GM12878 (cell line): ENCODE measurements at regions not wholly inside any gene's neighbourhood (a gene's known extent, or its start where the extent isn't known, plus 50 kb on each side); places are given as distances from the start of the nearest gene placed in this dataset.

Experiments used
- ATAC-seq: fragments of 200-7000 bp; cut with Tn5 transposase; 3 replicates; pipeline ENCODE4 v1.9.1; 2020; ENCODE audit warnings: mild to moderate bottlenecking, moderate library complexity
- BruUV-seq: library from RNA; stranded (reverse); fragments of 400-500 nt; replicated peaks from 2 replicates; lab custom pipeline; 2021; lab: Mats Ljungman, UMichigan
- CTCF ChIA-PET: fragments of 300-600 bp; sonication (Branson Sonifier 250); formaldehyde crosslinking; extraction: SDS; loops from one replicate; lab custom pipeline; 2021; ENCODE audit warnings: inconsistent platforms; lab: Yijun Ruan, JAX
- POLR2A ChIA-PET: fragments of 350-600 bp; formaldehyde crosslinking; extraction: SDS; loops from one replicate; lab custom pipeline; 2021; ENCODE audit warnings: inconsistent platforms; lab: Charles Lee
- RAD21 ChIA-PET: fragments of 300-600 bp; sonication (Branson Sonifier 250); formaldehyde crosslinking; loops from one replicate; lab custom pipeline; 2023; ENCODE audit warnings: antibody characterized with exemption; ENCODE audit not compliant: unreplicated experiment; lab: Charles Lee
- SMC1A ChIA-PET: fragments of 300-600 bp; sonication (Branson Sonifier 250); formaldehyde crosslinking; loops from one replicate; lab custom pipeline; 2023; ENCODE audit not compliant: unreplicated experiment, uncharacterized antibody; lab: Charles Lee
- DNase-seq: peaks from one replicate; pipeline ENCODE4 v3.0.0-alpha.2; 2011; ENCODE audit warnings: low read depth, low spot score
- FAIRE-seq: peaks from 3 replicates; lab custom pipeline; 2011; peaks lifted over from hg19 to GRCh38; lab: Jason Lieb, UNC
- H2AFZ ChIP-seq: 2 replicates; pipeline ENCODE4 v1.6.0; 2011; ENCODE audit warnings: low read depth, low read length, control low read depth; ENCODE audit not compliant: control insufficient read depth
- H3K27ac ChIP-seq: 2 replicates; pipeline ENCODE4 v1.5.1; 2011; ENCODE audit warnings: control low read depth; ENCODE audit not compliant: control insufficient read depth, insufficient read depth
- H3K27me3 ChIP-seq, 2 experiments: replicated peaks in 1 of 2; 2 replicates each; pipeline versions ENCODE4 v1.6.0 to v1.6.1; 2011; ENCODE audit warnings: low read length in 1 of 2; ENCODE audit not compliant: control insufficient read depth in 2 of 2, insufficient read depth in 2 of 2
- H3K36me3 ChIP-seq, 2 experiments: 2 replicates each; pipeline ENCODE4 v1.5.1; 2011; ENCODE audit warnings: low read length in 1 of 2; ENCODE audit not compliant: control insufficient read depth in 2 of 2, insufficient read depth in 2 of 2
- H3K4me1 ChIP-seq: 2 replicates; pipeline ENCODE4 v1.6.1; 2011; ENCODE audit warnings: mild to moderate bottlenecking, low read length, moderate library complexity, mixed read lengths; ENCODE audit not compliant: control insufficient read depth, insufficient read depth
- H3K4me2 ChIP-seq: 2 replicates; pipeline ENCODE4 v1.6.0; 2011; ENCODE audit warnings: control low read depth; ENCODE audit not compliant: control insufficient read depth, insufficient read depth
- H3K4me3 ChIP-seq: fragments of 200-600 bp; sonication (generic); 2 replicates; pipeline ENCODE4 v1.5.1; 2016
- H3K79me2 ChIP-seq: 2 replicates; pipeline ENCODE4 v1.6.0; 2011; ENCODE audit warnings: low read length; ENCODE audit not compliant: control insufficient read depth, insufficient read depth
- H3K9ac ChIP-seq: 2 replicates; pipeline ENCODE4 v1.8.0; 2011; ENCODE audit warnings: low read length, control low read depth, mixed read lengths; ENCODE audit not compliant: control insufficient read depth, insufficient read depth
- H3K9me3 ChIP-seq: replicated peaks from 3 replicates; pipeline ENCODE4 v1.5.1; 2011; ENCODE audit warnings: mild to moderate bottlenecking, low read length; ENCODE audit not compliant: control insufficient read depth, insufficient read depth
- H4K20me1 ChIP-seq: 2 replicates; pipeline ENCODE4 v1.6.0; 2011; ENCODE audit not compliant: control insufficient read depth, insufficient read depth
- BACH1 ChIP-seq: fragments of 450-650 bp; IDR thresholded peaks from 2 replicates; pipeline ENCODE4 v1.6.1; 2017; ENCODE audit warnings: mild to moderate bottlenecking, borderline replicate concordance
- BMI1 ChIP-seq: fragments of 450-650 bp; IDR thresholded peaks from 2 replicates; pipeline ENCODE4 v1.6.1; 2016; ENCODE audit warnings: mild to moderate bottlenecking, moderate library complexity, borderline replicate concordance
- EGR1 ChIP-seq, 2 experiments: IDR thresholded peaks; 1 replicate in 1 of 2; 2 replicates in 1 of 2; pipeline ENCODE4 v1.6.1; 2011 to 2012; ENCODE audit warnings: low read depth in 2 of 2, low read length in 2 of 2, borderline replicate concordance in 1 of 2, mild to moderate bottlenecking in 1 of 2, moderate library complexity in 1 of 2
- GABPA ChIP-seq: IDR thresholded peaks from 2 replicates; pipeline ENCODE4 v1.6.1; 2014; ENCODE audit warnings: antibody characterized with exemption, low read depth, mild to moderate bottlenecking, inconsistent platforms
- MTA3 ChIP-seq: IDR thresholded peaks from 2 replicates; pipeline ENCODE4 v1.6.1; 2012; ENCODE audit warnings: low read length, inconsistent platforms, borderline replicate concordance
- PAX8 ChIP-seq: fragments of 450-650 bp; IDR thresholded peaks from 2 replicates; pipeline ENCODE4 v1.6.1; 2017; ENCODE audit warnings: mild to moderate bottlenecking, moderate library complexity
- SMARCA5 ChIP-seq: fragments of 450-650 bp; IDR thresholded peaks from 2 replicates; pipeline ENCODE4 v1.6.1; 2017; ENCODE audit warnings: mild to moderate bottlenecking
- STAT1 ChIP-seq: fragments of 450-650 bp; conservative IDR thresholded peaks from 2 replicates; pipeline ENCODE4 v1.6.1; 2014; ENCODE audit warnings: antibody characterized with exemption, mild to moderate bottlenecking
- SUZ12 ChIP-seq: fragments of 200-600 bp; sonication (generic); IDR thresholded peaks from one replicate; pipeline ENCODE4 v1.6.1; 2018; ENCODE audit warnings: antibody characterized with exemption, mild to moderate bottlenecking; ENCODE audit not compliant: unreplicated experiment
- ZNF24 ChIP-seq: fragments of 450-650 bp; IDR thresholded peaks from 2 replicates; pipeline ENCODE4 v1.6.1; 2017; ENCODE audit warnings: antibody characterized with exemption, mild to moderate bottlenecking
- ZNF274 ChIP-seq: IDR thresholded peaks from one replicate; pipeline ENCODE4 v1.8.0; 2011; ENCODE audit not compliant: insufficient read length, insufficient read depth
- WGBS: methylation state at CpG from one replicate; pipeline ENCODE4 v1.1.6; 2016; ENCODE audit warnings: low lambda C conversion rate; ENCODE audit not compliant: insufficient replicate concordance, insufficient coverage; ENCODE audit errors: missing lambda C conversion rate; 5-methylcytosine and 5-hydroxymethylcytosine counted together
- in situ Hi-C: fragments of 300-500 bp; cut with MboI; formaldehyde crosslinking; loops from 9 replicates; pipeline ENCODE4 v1.14.3; 2018; ENCODE audit warnings: mixed read lengths
- intact Hi-C: fragments of 100-400 bp; cut with micrococcal nuclease; formaldehyde crosslinking; loops from one replicate; pipeline ENCODE4 v1.14.2; 2022; ENCODE audit not compliant: unreplicated experiment
- TF ChIP-seq, protein P1 (sequence below): fragments of 150-350 bp; IDR thresholded peaks from 2 replicates; pipeline ENCODE4 v1.6.1; 2014; ENCODE audit warnings: mild to moderate bottlenecking, low read depth, low read length
- TF ChIP-seq, protein P2 (sequence below): fragments of 450-650 bp; IDR thresholded peaks from 2 replicates; pipeline ENCODE4 v1.6.1; 2018; ENCODE audit warnings: mild to moderate bottlenecking, low read depth, moderate library complexity; ENCODE audit not compliant: partially characterized antibody
- TF ChIP-seq, protein P3 (sequence below): fragments of 450-650 bp; IDR thresholded peaks from 2 replicates; pipeline ENCODE4 v1.6.1; 2017; ENCODE audit warnings: mild to moderate bottlenecking, low read depth, inconsistent platforms; ENCODE audit not compliant: poor library complexity, severe bottlenecking
- TF ChIP-seq, protein P4 (sequence below): fragments of 450-650 bp; IDR thresholded peaks from 2 replicates; pipeline ENCODE4 v1.6.1; 2016; ENCODE audit warnings: mild to moderate bottlenecking

DNA sequence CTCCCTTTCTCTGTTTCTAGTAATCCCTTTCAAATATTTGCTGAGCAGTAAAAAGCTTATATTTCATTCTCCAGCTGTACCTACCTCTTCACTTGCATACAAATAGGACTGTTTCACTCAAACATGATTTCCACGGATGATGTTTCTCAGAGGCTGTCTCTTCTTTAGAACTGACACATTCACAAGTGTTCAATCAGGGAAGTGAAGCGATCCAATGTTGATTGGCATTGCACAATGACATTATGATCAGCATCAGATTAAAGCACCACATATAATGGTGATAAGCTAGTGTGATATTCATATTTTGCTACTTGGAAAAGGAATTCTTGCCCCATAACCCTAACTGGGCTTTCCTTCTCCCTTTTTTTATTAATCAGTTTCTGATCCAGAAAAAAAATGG is 681.8 kb downstream of the TBC1D32 start (continued):
- TF ChIP-seq, protein P1, sequence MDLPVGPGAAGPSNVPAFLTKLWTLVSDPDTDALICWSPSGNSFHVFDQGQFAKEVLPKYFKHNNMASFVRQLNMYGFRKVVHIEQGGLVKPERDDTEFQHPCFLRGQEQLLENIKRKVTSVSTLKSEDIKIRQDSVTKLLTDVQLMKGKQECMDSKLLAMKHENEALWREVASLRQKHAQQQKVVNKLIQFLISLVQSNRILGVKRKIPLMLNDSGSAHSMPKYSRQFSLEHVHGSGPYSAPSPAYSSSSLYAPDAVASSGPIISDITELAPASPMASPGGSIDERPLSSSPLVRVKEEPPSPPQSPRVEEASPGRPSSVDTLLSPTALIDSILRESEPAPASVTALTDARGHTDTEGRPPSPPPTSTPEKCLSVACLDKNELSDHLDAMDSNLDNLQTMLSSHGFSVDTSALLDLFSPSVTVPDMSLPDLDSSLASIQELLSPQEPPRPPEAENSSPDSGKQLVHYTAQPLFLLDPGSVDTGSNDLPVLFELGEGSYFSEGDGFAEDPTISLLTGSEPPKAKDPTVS: no peak

DNA sequence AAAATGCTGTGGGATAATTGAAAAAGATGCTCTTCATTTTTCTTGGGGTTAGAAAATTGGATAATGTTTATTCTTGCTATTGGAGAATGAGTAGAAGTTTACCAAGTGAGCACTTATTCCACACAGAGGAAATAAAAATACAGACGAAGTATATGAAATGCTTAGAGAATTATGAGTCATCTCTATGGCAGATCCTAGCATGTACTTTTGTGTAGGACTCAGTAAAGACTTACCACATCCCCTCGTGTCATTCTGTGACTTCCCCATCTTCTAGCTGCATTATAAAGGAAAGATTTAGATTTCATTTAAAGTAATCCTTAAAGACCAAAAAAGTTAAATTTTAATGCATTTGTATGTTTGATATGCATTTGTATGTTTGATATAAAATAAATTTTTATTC is 685.6 kb downstream of the TBC1D32 start:
- no peak overlapping the region for H3K4me2 ChIP-seq
- H4K20me1 ChIP-seq: no peaks in the 10 kb centered on the region
- in situ Hi-C loops (no loop called here), intact Hi-C loops (no loop called here)
- ChIA-PET POLR2A (no interaction called here), SMC1A (no interaction called here), RAD21 (no interaction called here), CTCF (no interaction called here)
- ATAC-seq (no peak), FAIRE-seq (no peak), DNase-seq (no peak)
- 3% methylated on average over 2 of the region's 2 CpGs for WGBS
- no peak overlapping the region for H2AFZ ChIP-seq
- H3K4me1 ChIP-seq: no peaks in the 10 kb centered on the region
- H3K9me3 ChIP-seq: no peaks in the 10 kb centered on the region
- H3K4me3 ChIP-seq: no peak overlapping the region
- no peak overlapping the region for H3K27ac ChIP-seq
- H3K79me2 ChIP-seq: no peaks in the 10 kb centered on the region
- H3K36me3 ChIP-seq: no peaks in the 10 kb centered on the region
- H3K27me3 ChIP-seq: no peaks in the 10 kb centered on the region
- H3K9ac ChIP-seq: no peak overlapping the region
- no TSS peak for BruUV-seq
- no peak for TF ChIP-seq SMARCA5
- no peak for TF ChIP-seq ZNF24
- no peak for TF ChIP-seq STAT1
- no peak for TF ChIP-seq MTA3
- no peak for TF ChIP-seq GABPA
- no peak for TF ChIP-seq SUZ12
- TF ChIP-seq BACH1: no peak
- TF ChIP-seq, protein P2, sequence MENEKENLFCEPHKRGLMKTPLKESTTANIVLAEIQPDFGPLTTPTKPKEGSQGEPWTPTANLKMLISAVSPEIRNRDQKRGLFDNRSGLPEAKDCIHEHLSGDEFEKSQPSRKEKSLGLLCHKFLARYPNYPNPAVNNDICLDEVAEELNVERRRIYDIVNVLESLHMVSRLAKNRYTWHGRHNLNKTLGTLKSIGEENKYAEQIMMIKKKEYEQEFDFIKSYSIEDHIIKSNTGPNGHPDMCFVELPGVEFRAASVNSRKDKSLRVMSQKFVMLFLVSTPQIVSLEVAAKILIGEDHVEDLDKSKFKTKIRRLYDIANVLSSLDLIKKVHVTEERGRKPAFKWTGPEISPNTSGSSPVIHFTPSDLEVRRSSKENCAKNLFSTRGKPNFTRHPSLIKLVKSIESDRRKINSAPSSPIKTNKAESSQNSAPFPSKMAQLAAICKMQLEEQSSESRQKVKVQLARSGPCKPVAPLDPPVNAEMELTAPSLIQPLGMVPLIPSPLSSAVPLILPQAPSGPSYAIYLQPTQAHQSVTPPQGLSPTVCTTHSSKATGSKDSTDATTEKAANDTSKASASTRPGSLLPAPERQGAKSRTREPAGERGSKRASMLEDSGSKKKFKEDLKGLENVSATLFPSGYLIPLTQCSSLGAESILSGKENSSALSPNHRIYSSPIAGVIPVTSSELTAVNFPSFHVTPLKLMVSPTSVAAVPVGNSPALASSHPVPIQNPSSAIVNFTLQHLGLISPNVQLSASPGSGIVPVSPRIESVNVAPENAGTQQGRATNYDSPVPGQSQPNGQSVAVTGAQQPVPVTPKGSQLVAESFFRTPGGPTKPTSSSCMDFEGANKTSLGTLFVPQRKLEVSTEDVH: no peak
- no peak for TF ChIP-seq EGR1 (IDR thresholded peaks at IDR 0.05; ENCODE audit: borderline replicate concordance in 1 of 2, low read depth in 2 of 2, low read length in 2 of 2)
- no peak for TF ChIP-seq ZNF274
- TF ChIP-seq PAX8: no peak
- TF ChIP-seq, protein P3, sequence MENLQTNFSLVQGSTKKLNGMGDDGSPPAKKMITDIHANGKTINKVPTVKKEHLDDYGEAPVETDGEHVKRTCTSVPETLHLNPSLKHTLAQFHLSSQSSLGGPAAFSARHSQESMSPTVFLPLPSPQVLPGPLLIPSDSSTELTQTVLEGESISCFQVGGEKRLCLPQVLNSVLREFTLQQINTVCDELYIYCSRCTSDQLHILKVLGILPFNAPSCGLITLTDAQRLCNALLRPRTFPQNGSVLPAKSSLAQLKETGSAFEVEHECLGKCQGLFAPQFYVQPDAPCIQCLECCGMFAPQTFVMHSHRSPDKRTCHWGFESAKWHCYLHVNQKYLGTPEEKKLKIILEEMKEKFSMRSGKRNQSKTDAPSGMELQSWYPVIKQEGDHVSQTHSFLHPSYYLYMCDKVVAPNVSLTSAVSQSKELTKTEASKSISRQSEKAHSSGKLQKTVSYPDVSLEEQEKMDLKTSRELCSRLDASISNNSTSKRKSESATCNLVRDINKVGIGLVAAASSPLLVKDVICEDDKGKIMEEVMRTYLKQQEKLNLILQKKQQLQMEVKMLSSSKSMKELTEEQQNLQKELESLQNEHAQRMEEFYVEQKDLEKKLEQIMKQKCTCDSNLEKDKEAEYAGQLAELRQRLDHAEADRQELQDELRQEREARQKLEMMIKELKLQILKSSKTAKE: no peak
- TF ChIP-seq, protein P4, sequence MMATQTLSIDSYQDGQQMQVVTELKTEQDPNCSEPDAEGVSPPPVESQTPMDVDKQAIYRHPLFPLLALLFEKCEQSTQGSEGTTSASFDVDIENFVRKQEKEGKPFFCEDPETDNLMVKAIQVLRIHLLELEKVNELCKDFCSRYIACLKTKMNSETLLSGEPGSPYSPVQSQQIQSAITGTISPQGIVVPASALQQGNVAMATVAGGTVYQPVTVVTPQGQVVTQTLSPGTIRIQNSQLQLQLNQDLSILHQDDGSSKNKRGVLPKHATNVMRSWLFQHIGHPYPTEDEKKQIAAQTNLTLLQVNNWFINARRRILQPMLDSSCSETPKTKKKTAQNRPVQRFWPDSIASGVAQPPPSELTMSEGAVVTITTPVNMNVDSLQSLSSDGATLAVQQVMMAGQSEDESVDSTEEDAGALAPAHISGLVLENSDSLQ: no peak
- TF ChIP-seq BMI1: no peak
